ENCODE measurements at regions not wholly inside any gene's neighbourhood (a gene's known extent, or its start where the extent isn't known, plus 50 kb on each side); places are given as distances from the start of the nearest gene placed in this dataset.
"Not testable (repeated sequence)": the region's sequence is repeated elsewhere in the genome, so short reads cannot be mapped to it uniquely, and the experiment has no call there.

- TF ChIP-seq CTCF (conservative IDR thresholded peaks at IDR 0.05; ENCODE audit: low read length); EZH2phosphoT487 (IDR thresholded peaks at IDR 0.05; ENCODE audit: borderline replicate concordance, low read depth, low read length): not testable (repeated sequence)
Measured at GRCh38 chr2:111488451-111488850, 367.7 kb downstream of the BCL2L11 start.
